Right cardiac atrium (tissue), 5 donors: ENCODE measurements at regions not wholly inside any gene's neighbourhood (a gene's known extent, or its start where the extent isn't known, plus 50 kb on each side); places are given as distances from the start of the nearest gene placed in this dataset.

Source experiments
- ATAC-seq, 2 donors: fragments of 200-7000 bp; cut with Tn5 transposase; one replicate each; pipeline versions ENCODE4 v1.8.0 to v1.9.1; 2020; ENCODE audit warnings: moderate library complexity in 2 of 2, mild to moderate bottlenecking in 1 of 2
- DNase-seq, 3 donors: peaks; one replicate each; pipeline ENCODE4 v3.0.0-alpha.2; 2020
- H3K27ac ChIP-seq: one replicate; pipeline ENCODE4 v1.5.1; 2013; ENCODE audit warnings: mild to moderate bottlenecking, low read length, control low read depth, moderate library complexity
- H3K27me3 ChIP-seq: one replicate; pipeline ENCODE4 v1.6.1; 2013; ENCODE audit not compliant: control insufficient read depth, insufficient read depth
- H3K4me1 ChIP-seq: one replicate; pipeline ENCODE4 v1.6.1; 2013; ENCODE audit warnings: low read length; ENCODE audit not compliant: control insufficient read depth, insufficient read depth
- H3K4me3 ChIP-seq: one replicate; pipeline ENCODE4 v1.5.1; 2013; ENCODE audit warnings: low read length, control low read depth
- H3K9me3 ChIP-seq: one replicate; pipeline ENCODE4 v1.6.1; 2013; ENCODE audit warnings: low read length; ENCODE audit not compliant: control insufficient read depth
- WGBS: extraction: QIAGEN DNeasy Blood & Tissue Kit; methylation state at CpG from one replicate; pipeline ENCODE4 v1.1.7; 2013; 5-methylcytosine and 5-hydroxymethylcytosine counted together
- intact Hi-C, 4 donors: fragments of 100-400 bp; cut with DNase I; formaldehyde crosslinking; loops; one replicate each; pipeline versions ENCODE4 v1.11.0 to v1.14.0; 2022 to 2023
- donor health status: healthy with polysubstance abuse.
- donor health status: DM: no; HTN: yes; CAD: no.
- donor health status: DM: no; HTN: no; CAD: no.
- donor health status: DM: no; HTN: yes; CAD: no; lungs with severe emphysema.
- donor health status: DM: yes; HTN: yes; CAD: no.

- no peaks in the 10 kb centered on the region for H3K4me1 ChIP-seq
- H3K9me3 ChIP-seq, result no peaks in the 10 kb centered on the region
- DNase-seq (no peak), ATAC-seq (no peak)
- WGBS, result 70% methylated on average over 13 of the region's 13 CpGs
- H3K27ac ChIP-seq, result no peak overlapping the region
- intact Hi-C loops, result no loop called here
- no peak overlapping the region for H3K4me3 ChIP-seq
- no peaks in the 10 kb centered on the region for H3K27me3 ChIP-seq
These were observed 1434.7 kb downstream of the BRD1 start for GRCh38 chr22:48393041-48393370.

GRCh38 chr22:48391820-48392219 is 1435.9 kb downstream of the BRD1 start:
- H3K4me3 ChIP-seq, result no peak overlapping the region
- H3K27me3 ChIP-seq, result no peaks in the 10 kb centered on the region
- intact Hi-C loops, result no loop called here
- 71% methylated on average over 5 of the region's 5 CpGs for WGBS
- no peaks in the 10 kb centered on the region for H3K9me3 ChIP-seq
- no peak overlapping the region for H3K27ac ChIP-seq
- DNase-seq (no peak), ATAC-seq (no peak)
- H3K4me1 ChIP-seq, result no peaks in the 10 kb centered on the region

- Histone ChIP-seq H3K9me3 (no peaks in the 10 kb centered on the region), H3K4me1 (no peaks in the 10 kb centered on the region), H3K27me3 (no peaks in the 10 kb centered on the region), H3K27ac (no peak overlapping the region), H3K4me3 (no peak overlapping the region)
- WGBS, result 65% methylated on average over 16 of the region's 16 CpGs
- DNase-seq (no peak), ATAC-seq (no peak)
- intact Hi-C loops, result no loop called here
These were observed 1436.4 kb downstream of the BRD1 start for GRCh38 chr22:48391171-48391711.

GRCh38 chr22:48389916-48390315 is 1437.8 kb downstream of the BRD1 start:
- Histone ChIP-seq H3K4me3 (no peak overlapping the region), H3K4me1 (no peaks in the 10 kb centered on the region), H3K27me3 (no peaks in the 10 kb centered on the region), H3K9me3 (no peaks in the 10 kb centered on the region), H3K27ac (no peak overlapping the region)
- WGBS, result 84% methylated on average over 8 of the region's 8 CpGs
- DNase-seq (no peak), ATAC-seq (no peak)
- intact Hi-C loops, result no loop called here

- no peak for ATAC-seq
- H3K4me1 ChIP-seq, result no peaks in the 10 kb centered on the region
- 87% methylated on average over 12 of the region's 12 CpGs for WGBS
- H3K9me3 ChIP-seq, result no peaks in the 10 kb centered on the region
- H3K27me3 ChIP-seq, result peaks cover 4% of the 10 kb centered on the region
- no peak overlapping the region for H3K4me3 ChIP-seq
- DNase-seq, result no peak
- intact Hi-C loops, result no loop called here
- no peak overlapping the region for H3K27ac ChIP-seq
These were observed 1445.5 kb downstream of the BRD1 start for GRCh38 chr22:48382197-48382596.

- no peak overlapping the region for H3K4me3 ChIP-seq
- no peaks in the 10 kb centered on the region for H3K9me3 ChIP-seq
- no peaks in the 10 kb centered on the region for H3K4me1 ChIP-seq
- intact Hi-C loops, result no loop called here
- ATAC-seq (no peak), DNase-seq (no peak)
- 85% methylated on average over 13 of the region's 13 CpGs for WGBS
- H3K27ac ChIP-seq, result no peak overlapping the region
- H3K27me3 ChIP-seq, result peaks cover 4% of the 10 kb centered on the region
These were observed 1447.5 kb downstream of the BRD1 start for GRCh38 chr22:48380016-48380665.

- no peak for ATAC-seq
- Histone ChIP-seq H3K27me3 (peaks cover 4% of the 10 kb centered on the region), H3K9me3 (no peaks in the 10 kb centered on the region), H3K27ac (no peak overlapping the region), H3K4me3 (no peak overlapping the region), H3K4me1 (no peaks in the 10 kb centered on the region)
- intact Hi-C loops, result no loop called here
- no peak for DNase-seq
- WGBS, result 82% methylated on average over 13 of the region's 13 CpGs
These were observed 1448.3 kb downstream of the BRD1 start for GRCh38 chr22:48379371-48379770.

- 81% methylated on average over 6 of the region's 6 CpGs for WGBS
- Histone ChIP-seq H3K9me3 (no peaks in the 10 kb centered on the region), H3K27ac (no peak overlapping the region), H3K27me3 (peaks cover 4% of the 10 kb centered on the region), H3K4me3 (no peak overlapping the region), H3K4me1 (no peaks in the 10 kb centered on the region)
- ATAC-seq (no peak), DNase-seq (no peak)
- intact Hi-C loops, result no loop called here
These were observed 1449.0 kb downstream of the BRD1 start for GRCh38 chr22:48378673-48379072.

- intact Hi-C loops, result no loop called here
- Histone ChIP-seq H3K4me1 (no peaks in the 10 kb centered on the region), H3K27me3 (peaks cover 4% of the 10 kb centered on the region), H3K4me3 (no peak overlapping the region), H3K9me3 (no peaks in the 10 kb centered on the region), H3K27ac (no peak overlapping the region)
- ATAC-seq (no peak), DNase-seq (no peak)
- 71% methylated on average over 8 of the region's 8 CpGs for WGBS
These were observed 1450.5 kb downstream of the BRD1 start for GRCh38 chr22:48376936-48377712.

- Histone ChIP-seq H3K4me1 (no peaks in the 10 kb centered on the region), H3K4me3 (no peak overlapping the region), H3K27me3 (peaks cover 4% of the 10 kb centered on the region), H3K9me3 (no peaks in the 10 kb centered on the region), H3K27ac (no peak overlapping the region)
- WGBS, result 22% methylated on average over 8 of the region's 8 CpGs
- ATAC-seq (no peak), DNase-seq (no peak)
- intact Hi-C loops, result no loop called here
These were observed 1451.2 kb downstream of the BRD1 start for GRCh38 chr22:48376428-48376827.

- Histone ChIP-seq H3K4me3 (no peak overlapping the region), H3K27me3 (peaks cover 4% of the 10 kb centered on the region), H3K4me1 (no peaks in the 10 kb centered on the region), H3K27ac (no peak overlapping the region), H3K9me3 (no peaks in the 10 kb centered on the region)
- intact Hi-C loops, result no loop called here
- DNase-seq, result no peak
- WGBS, result 76% methylated on average over 12 of the region's 12 CpGs
- no peak for ATAC-seq
These were observed 1454.0 kb downstream of the BRD1 start for GRCh38 chr22:48373626-48374173.
